Upper lobe of right lung (tissue), 1 donor: ENCODE measurements at regions not wholly inside any gene's neighbourhood (a gene's known extent, or its start where the extent isn't known, plus 50 kb on each side); places are given as distances from the start of the nearest gene placed in this dataset.

Experiments used
- ATAC-seq: fragments of 200-7000 bp; cut with Tn5 transposase; one replicate; pipeline ENCODE4 v1.9.1; 2020; ENCODE audit warnings: mild to moderate bottlenecking, moderate library complexity
- DNase-seq: peaks from one replicate; pipeline ENCODE4 v3.0.0-alpha.2; 2020
- H3K27ac ChIP-seq: fragments of 200-600 bp; one replicate; pipeline ENCODE4 v1.8.0; 2022
- H3K27me3 ChIP-seq: fragments of 200-600 bp; one replicate; pipeline ENCODE4 v1.8.0; 2022; ENCODE audit warnings: mild to moderate bottlenecking
- H3K36me3 ChIP-seq: fragments of 200-600 bp; one replicate; pipeline ENCODE4 v1.8.0; 2022
- H3K4me1 ChIP-seq: fragments of 200-600 bp; one replicate; pipeline ENCODE4 v1.8.0; 2022
- H3K4me3 ChIP-seq: fragments of 200-600 bp; one replicate; pipeline ENCODE4 v1.8.0; 2022; ENCODE audit warnings: mild to moderate bottlenecking
- H3K9me3 ChIP-seq: fragments of 200-600 bp; one replicate; pipeline ENCODE4 v1.8.0; 2022
- CTCF ChIP-seq: fragments of 200-600 bp; IDR thresholded peaks from one replicate; pipeline ENCODE4 v1.8.0; 2022; ENCODE audit warnings: antibody characterized with exemption
- intact Hi-C: fragments of 100-400 bp; cut with DNase I; formaldehyde crosslinking; loops from one replicate; pipeline ENCODE4 v1.11.0; 2022
- donor health status: DM: no; HTN: yes; CAD: no; lungs with severe emphysema.

GRCh38 chr3:36147934-36148558 lies 232.3 kb upstream of the STAC start:
- no peak for ATAC-seq
- no peaks in the 10 kb centered on the region for H3K36me3 ChIP-seq
- no peak overlapping the region for H3K4me3 ChIP-seq
- intact Hi-C loops = no loop called here
- no peak overlapping the region for H3K27ac ChIP-seq
- no peak for TF ChIP-seq CTCF
- no peaks in the 10 kb centered on the region for H3K4me1 ChIP-seq
- DNase-seq = no peak
- H3K9me3 ChIP-seq = no peaks in the 10 kb centered on the region
- no peaks in the 10 kb centered on the region for H3K27me3 ChIP-seq

GRCh38 chr3:36149447-36149865 lies 230.8 kb upstream of the STAC start:
- Histone ChIP-seq H3K27me3 (no peaks in the 10 kb centered on the region), H3K9me3 (no peaks in the 10 kb centered on the region), H3K4me1 (no peaks in the 10 kb centered on the region), H3K27ac (no peak overlapping the region), H3K36me3 (no peaks in the 10 kb centered on the region), H3K4me3 (no peak overlapping the region)
- TF ChIP-seq CTCF = no peak
- ATAC-seq (no peak), DNase-seq (no peak)
- intact Hi-C loops = no loop called here

GRCh38 chr3:36155515-36155914 lies 224.8 kb upstream of the STAC start:
- Histone ChIP-seq H3K9me3 (no peaks in the 10 kb centered on the region), H3K36me3 (no peaks in the 10 kb centered on the region), H3K27me3 (no peaks in the 10 kb centered on the region), H3K4me3 (no peak overlapping the region), H3K27ac (no peak overlapping the region), H3K4me1 (no peaks in the 10 kb centered on the region)
- intact Hi-C loops = no loop called here
- TF ChIP-seq CTCF = no peak
- ATAC-seq (no peak), DNase-seq (no peak)

- TF ChIP-seq CTCF = no peak
- no peak overlapping the region for H3K4me3 ChIP-seq
- H3K27me3 ChIP-seq = no peaks in the 10 kb centered on the region
- no peaks in the 10 kb centered on the region for H3K9me3 ChIP-seq
- no peaks in the 10 kb centered on the region for H3K36me3 ChIP-seq
- intact Hi-C loops = no loop called here
- no peak for DNase-seq
- H3K4me1 ChIP-seq = no peaks in the 10 kb centered on the region
- no peak for ATAC-seq
- H3K27ac ChIP-seq = no peak overlapping the region
These were observed 215.9 kb upstream of the STAC start for GRCh38 chr3:36164400-36164799.

GRCh38 chr3:36165509-36166290 lies 214.6 kb upstream of the STAC start:
- no peak overlapping the region for H3K27ac ChIP-seq

More at GRCh38 chr3:36165509-36166290, 214.6 kb upstream of the STAC start:
- H3K9me3 ChIP-seq = no peaks in the 10 kb centered on the region
- H3K36me3 ChIP-seq = no peaks in the 10 kb centered on the region
- DNase-seq = no peak
- H3K4me1 ChIP-seq = no peaks in the 10 kb centered on the region
- ATAC-seq = no peak
- H3K4me3 ChIP-seq = no peak overlapping the region
- intact Hi-C loops = no loop called here
- H3K27me3 ChIP-seq = no peaks in the 10 kb centered on the region
- no peak for TF ChIP-seq CTCF
